H9 (cell line): ENCODE measurements at regions not wholly inside any gene's neighbourhood (a gene's known extent, or its start where the extent isn't known, plus 50 kb on each side); places are given as distances from the start of the nearest gene placed in this dataset.

Experiments used
- DNase-seq: peaks from one replicate; pipeline ENCODE4 v3.0.0-alpha.2; 2017
- H2AFZ ChIP-seq: one replicate; pipeline ENCODE4 v1.6.1; 2013; ENCODE audit warnings: mild to moderate bottlenecking, low read length, control low read depth, moderate library complexity
- H2AK5ac ChIP-seq: 2 replicates; pipeline ENCODE4 v1.6.1; 2013; ENCODE audit warnings: low read length, control low read depth, mixed read lengths; ENCODE audit not compliant: insufficient read length
- H2BK120ac ChIP-seq: one replicate; pipeline ENCODE4 v1.6.1; 2013; ENCODE audit warnings: low read depth, mild to moderate bottlenecking, low read length, control low read depth, inconsistent platforms; ENCODE audit not compliant: poor library complexity, severe bottlenecking
- H2BK12ac ChIP-seq: 2 replicates; pipeline ENCODE4 v1.6.1; 2013; ENCODE audit warnings: low read length, control low read depth, mixed read lengths, low read depth; ENCODE audit not compliant: insufficient read length
- H2BK15ac ChIP-seq: 2 replicates; pipeline ENCODE4 v1.6.1; 2013; ENCODE audit warnings: low read depth, low read length, control low read depth
- H2BK20ac ChIP-seq: one replicate; pipeline ENCODE4 v1.6.1; 2013; ENCODE audit warnings: low read depth, mild to moderate bottlenecking, low read length, control low read depth, inconsistent platforms; ENCODE audit not compliant: poor library complexity, severe bottlenecking
- H2BK5ac ChIP-seq: 2 replicates; pipeline ENCODE4 v1.6.1; 2013; ENCODE audit warnings: low read length, control low read depth, mixed read lengths; ENCODE audit not compliant: insufficient read length
- H3K14ac ChIP-seq: 2 replicates; pipeline ENCODE4 v1.6.1; 2013; ENCODE audit warnings: low read length, control low read depth; ENCODE audit not compliant: insufficient read depth
- H3K18ac ChIP-seq: 2 replicates; pipeline ENCODE4 v1.6.1; 2013; ENCODE audit warnings: low read depth, mild to moderate bottlenecking, mixed read lengths, low read length, control low read depth; ENCODE audit not compliant: insufficient read length
- H3K23ac ChIP-seq: 2 replicates; pipeline ENCODE4 v1.6.1; 2013; ENCODE audit warnings: low read length, control low read depth, mixed read lengths, low read depth; ENCODE audit not compliant: insufficient read length
- H3K23me2 ChIP-seq: 2 replicates; pipeline ENCODE4 v1.6.1; 2013; ENCODE audit warnings: low read depth, mild to moderate bottlenecking, mixed read lengths, low read length, control low read depth; ENCODE audit not compliant: insufficient read length, poor library complexity, severe bottlenecking
- H3K27ac ChIP-seq: 2 replicates; pipeline ENCODE4 v1.5.1; 2013; ENCODE audit warnings: low read length, control low read depth, mixed read lengths, low read depth; ENCODE audit not compliant: insufficient read length
- H3K27me3 ChIP-seq: 2 replicates; pipeline ENCODE4 v1.6.1; 2013; ENCODE audit warnings: low read length, control low read depth, inconsistent platforms; ENCODE audit not compliant: insufficient read depth
- H3K4ac ChIP-seq: 2 replicates; pipeline ENCODE4 v1.6.1; 2013; ENCODE audit warnings: low read depth, mild to moderate bottlenecking, control low read depth, inconsistent platforms, low read length, moderate library complexity
- H3K4me1 ChIP-seq: 2 replicates; pipeline ENCODE4 v1.6.1; 2013; ENCODE audit warnings: low read length, control low read depth, inconsistent platforms; ENCODE audit not compliant: insufficient read depth
- H3K4me2 ChIP-seq: 2 replicates; pipeline ENCODE4 v1.6.1; 2013; ENCODE audit warnings: low read length, control low read depth, mixed read lengths; ENCODE audit not compliant: insufficient read length, insufficient read depth
- H3K56ac ChIP-seq: 2 replicates; pipeline ENCODE4 v1.6.1; 2013; ENCODE audit warnings: low read depth, mild to moderate bottlenecking, mixed read lengths, low read length, control low read depth; ENCODE audit not compliant: insufficient read length
- H3K79me1 ChIP-seq: 2 replicates; pipeline ENCODE4 v1.6.1; 2013; ENCODE audit warnings: low read depth, mild to moderate bottlenecking, moderate library complexity, low read length, control low read depth, inconsistent platforms; ENCODE audit not compliant: insufficient read depth, poor library complexity, severe bottlenecking
- H3K79me2 ChIP-seq: 2 replicates; pipeline ENCODE4 v1.6.1; 2013; ENCODE audit warnings: low read length, control low read depth, inconsistent platforms; ENCODE audit not compliant: insufficient read depth
- H3K9ac ChIP-seq: 2 replicates; pipeline ENCODE4 v1.6.1; 2013; ENCODE audit warnings: low read length, control low read depth, mixed read lengths; ENCODE audit not compliant: insufficient read length; ENCODE audit errors: extremely low read depth
- H3K9me3 ChIP-seq: one replicate; pipeline ENCODE4 v1.6.1; 2013; ENCODE audit warnings: low read depth, low read length, inconsistent platforms; ENCODE audit not compliant: control insufficient read depth
- H3T11ph ChIP-seq: one replicate; pipeline ENCODE4 v1.6.1; 2013; ENCODE audit warnings: mild to moderate bottlenecking, low read length, control low read depth, inconsistent platforms
- H4K20me1 ChIP-seq: one replicate; pipeline ENCODE4 v1.6.1; 2013; ENCODE audit not compliant: control insufficient read depth, insufficient read length, insufficient read depth
- H4K5ac ChIP-seq: 2 replicates; pipeline ENCODE4 v1.6.1; 2013; ENCODE audit warnings: low read depth, mild to moderate bottlenecking, mixed read lengths, low read length, control low read depth; ENCODE audit not compliant: insufficient read length
- H4K8ac ChIP-seq: replicated peaks from 2 replicates; pipeline ENCODE4 v1.6.1; 2013; ENCODE audit warnings: low read length, control low read depth, mixed read lengths, low read depth; ENCODE audit not compliant: insufficient read length
- H4K91ac ChIP-seq: 2 replicates; pipeline ENCODE4 v1.6.1; 2013; ENCODE audit warnings: low read depth, mild to moderate bottlenecking, moderate library complexity, mixed read lengths, low read length, control low read depth; ENCODE audit not compliant: insufficient read length
- H3K27ac Mint-ChIP-seq, 3 experiments: 2 replicates in 2 of 3; 3 replicates in 1 of 3; pipeline ENCODE4 v1.8.0; 2020 to 2021; ENCODE audit warnings: mixed read lengths in 3 of 3, mild to moderate bottlenecking in 1 of 3, moderate library complexity in 1 of 3
- H3K27me3 Mint-ChIP-seq: 2 replicates; pipeline ENCODE4 v1.8.0; 2021; ENCODE audit warnings: low read depth, mild to moderate bottlenecking, moderate library complexity, mixed read lengths
- H3K36me3 Mint-ChIP-seq, 3 experiments: 2 replicates in 2 of 3; 3 replicates in 1 of 3; pipeline ENCODE4 v1.8.0; 2020 to 2021; ENCODE audit warnings: low read depth in 3 of 3, mixed read lengths in 3 of 3; ENCODE audit not compliant: insufficient read depth in 1 of 3
- H3K4me1 Mint-ChIP-seq, 2 experiments: 2 replicates each; pipeline ENCODE4 v1.8.0; 2020; ENCODE audit warnings: mixed read lengths in 2 of 2
- H3K4me3 Mint-ChIP-seq, 2 experiments: 2 replicates in 1 of 2; 3 replicates in 1 of 2; pipeline ENCODE4 v1.8.0; 2020 to 2021; ENCODE audit warnings: mild to moderate bottlenecking in 2 of 2, mixed read lengths in 2 of 2, moderate library complexity in 1 of 2
- H3K9me3 Mint-ChIP-seq, 2 experiments: 2 replicates in 1 of 2; 3 replicates in 1 of 2; pipeline ENCODE4 v1.8.0; 2020; ENCODE audit warnings: mild to moderate bottlenecking in 2 of 2, mixed read lengths in 2 of 2, moderate library complexity in 1 of 2
- WGBS: extraction: QIAGEN DNeasy Blood & Tissue Kit; methylation state at CpG from one replicate; pipeline ENCODE4 v1.1.7; 2013; ENCODE audit warnings: missing lambda C conversion rate, low lambda C conversion rate, mixed read lengths; ENCODE audit not compliant: insufficient read length; ENCODE audit errors: extremely low coverage; 5-methylcytosine and 5-hydroxymethylcytosine counted together
- TF ChIP-seq, protein P1 (sequence below): fragments of 200-600 bp; sonication (generic); conservative IDR thresholded peaks from 3 replicates; pipeline ENCODE4 v1.8.0; 2021; ENCODE audit warnings: antibody characterized with exemption, mild to moderate bottlenecking

- TF ChIP-seq, protein P1, sequence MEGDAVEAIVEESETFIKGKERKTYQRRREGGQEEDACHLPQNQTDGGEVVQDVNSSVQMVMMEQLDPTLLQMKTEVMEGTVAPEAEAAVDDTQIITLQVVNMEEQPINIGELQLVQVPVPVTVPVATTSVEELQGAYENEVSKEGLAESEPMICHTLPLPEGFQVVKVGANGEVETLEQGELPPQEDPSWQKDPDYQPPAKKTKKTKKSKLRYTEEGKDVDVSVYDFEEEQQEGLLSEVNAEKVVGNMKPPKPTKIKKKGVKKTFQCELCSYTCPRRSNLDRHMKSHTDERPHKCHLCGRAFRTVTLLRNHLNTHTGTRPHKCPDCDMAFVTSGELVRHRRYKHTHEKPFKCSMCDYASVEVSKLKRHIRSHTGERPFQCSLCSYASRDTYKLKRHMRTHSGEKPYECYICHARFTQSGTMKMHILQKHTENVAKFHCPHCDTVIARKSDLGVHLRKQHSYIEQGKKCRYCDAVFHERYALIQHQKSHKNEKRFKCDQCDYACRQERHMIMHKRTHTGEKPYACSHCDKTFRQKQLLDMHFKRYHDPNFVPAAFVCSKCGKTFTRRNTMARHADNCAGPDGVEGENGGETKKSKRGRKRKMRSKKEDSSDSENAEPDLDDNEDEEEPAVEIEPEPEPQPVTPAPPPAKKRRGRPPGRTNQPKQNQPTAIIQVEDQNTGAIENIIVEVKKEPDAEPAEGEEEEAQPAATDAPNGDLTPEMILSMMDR = no peak
- H2BK5ac ChIP-seq = no peak overlapping the region
- peaks cover 14 to 15% of the 10 kb centered on the region in 2 experiments for H3K4me1 Mint-ChIP-seq
- no peak overlapping the region for H3K23ac ChIP-seq
- peaks cover 2% of the 10 kb centered on the region; the same call in 1 of the 2 replicates for H3K4me1 ChIP-seq
- no peak overlapping the region for H4K8ac ChIP-seq
- no peak overlapping the region for H3K4ac ChIP-seq
- H2BK20ac ChIP-seq = no peak overlapping the region
- no peaks in the 10 kb centered on the region for H3K9me3 ChIP-seq
- no peak overlapping the region for H2BK12ac ChIP-seq
- no peak overlapping the region for H3T11ph ChIP-seq
- no peak overlapping the region for H3K4me2 ChIP-seq
- H3K56ac ChIP-seq = no peak overlapping the region
- H2AK5ac ChIP-seq = no peak overlapping the region
- no peak overlapping the region for H3K27ac ChIP-seq
- peaks cover 0 to 4% (median 0%) of the 10 kb centered on the region in 3 experiments; a peak in 1 of 7 replicates for H3K36me3 Mint-ChIP-seq
- no peaks in the 10 kb centered on the region for H3K9me3 Mint-ChIP-seq
- no peak for DNase-seq
- H3K18ac ChIP-seq = no peak overlapping the region
- no peak overlapping the region for H4K91ac ChIP-seq
- H2AFZ ChIP-seq = no peak overlapping the region
- H3K27me3 Mint-ChIP-seq = peaks cover 28% of the 10 kb centered on the region
- H3K27ac Mint-ChIP-seq = no peak overlapping the region
- H2BK120ac ChIP-seq = no peak overlapping the region
- H3K79me2 ChIP-seq = no peaks in the 10 kb centered on the region
- H4K5ac ChIP-seq = no peak overlapping the region
- H3K23me2 ChIP-seq = no peaks in the 10 kb centered on the region
- no peak overlapping the region for H3K4me3 Mint-ChIP-seq
- H4K20me1 ChIP-seq = no peaks in the 10 kb centered on the region
- no peak overlapping the region for H3K14ac ChIP-seq
- no CpG with 5 or more reads among the region's 4 CpGs for WGBS
- H3K9ac ChIP-seq = no peak overlapping the region
- H3K27me3 ChIP-seq = no peaks in the 10 kb centered on the region
- no peak overlapping the region for H2BK15ac ChIP-seq
- no peaks in the 10 kb centered on the region for H3K79me1 ChIP-seq
Observed at GRCh38 chr6:3619800-3620199, 131.7 kb downstream of the PXDC1 start.
